OCI-LY7 (cell line): ENCODE measurements at regions not wholly inside any gene's neighbourhood (a gene's known extent, or its start where the extent isn't known, plus 50 kb on each side); places are given as distances from the start of the nearest gene placed in this dataset.

Experiments
- BruUV-seq: library from RNA; stranded (reverse); fragments of 400-500 nt; replicated peaks from 2 replicates; lab custom pipeline; 2021; lab: Mats Ljungman, UMichigan
- CTCF ChIA-PET: fragments of 300-600 bp; sonication (Branson Sonifier 250); formaldehyde crosslinking; loops from one replicate; lab custom pipeline; 2022; ENCODE audit warnings: antibody characterized with exemption; ENCODE audit not compliant: unreplicated experiment; lab: Charles Lee
- POLR2A ChIA-PET: fragments of 300-600 bp; sonication (Branson Sonifier 250); formaldehyde crosslinking; loops from one replicate; lab custom pipeline; 2022; ENCODE audit warnings: antibody characterized with exemption; lab: Charles Lee
- DNase-seq: peaks from one replicate; pipeline ENCODE4 v3.0.0-alpha.2; 2015; ENCODE audit warnings: low spot score
- H2AFZ ChIP-seq: fragments of 200-600 bp; sonication (generic), shearing (Covaris generic); 2 replicates; pipeline ENCODE4 v1.6.1; 2014; ENCODE audit warnings: mild to moderate bottlenecking, antibody characterized with exemption, low read length, moderate library complexity
- H3K27ac ChIP-seq: fragments of 200-600 bp; sonication (generic); 2 replicates; pipeline ENCODE4 v1.5.1; 2014; ENCODE audit warnings: mixed run types, low read depth, mild to moderate bottlenecking, moderate library complexity, low read length, inconsistent platforms; ENCODE audit not compliant: poor library complexity, severe bottlenecking
- H3K36me3 ChIP-seq: fragments of 200-600 bp; sonication (generic); 2 replicates; pipeline ENCODE4 v1.6.1; 2014; ENCODE audit warnings: mild to moderate bottlenecking, antibody characterized with exemption, low read length, moderate library complexity, mixed read lengths; ENCODE audit not compliant: insufficient read depth
- H3K4me1 ChIP-seq: fragments of 200-600 bp; sonication (generic); 2 replicates; pipeline ENCODE4 v1.5.1; 2014; ENCODE audit warnings: mild to moderate bottlenecking, low read length; ENCODE audit not compliant: insufficient read depth, poor library complexity, severe bottlenecking
- H3K4me2 ChIP-seq: fragments of 200-600 bp; sonication (generic); 2 replicates; pipeline ENCODE4 v1.6.1; 2014; ENCODE audit warnings: mild to moderate bottlenecking, low read length
- H3K4me3 ChIP-seq: fragments of 200-600 bp; sonication (generic); 2 replicates; pipeline ENCODE4 v1.5.1; 2014; ENCODE audit warnings: mild to moderate bottlenecking, low read depth, low read length; ENCODE audit not compliant: poor library complexity, severe bottlenecking
- H3K79me2 ChIP-seq: fragments of 200-600 bp; sonication (generic); 2 replicates; pipeline ENCODE4 v1.6.1; 2016; ENCODE audit warnings: low read depth, mild to moderate bottlenecking, low read length, moderate library complexity, mixed read lengths; ENCODE audit not compliant: insufficient read depth
- H3K9me2 ChIP-seq: fragments of 200-600 bp; sonication (generic); 2 replicates; pipeline ENCODE4 v1.6.1; 2016; ENCODE audit warnings: mild to moderate bottlenecking, low read length, mixed read lengths; ENCODE audit not compliant: insufficient read depth
- H3K9me3 ChIP-seq: fragments of 200-600 bp; sonication (generic); 2 replicates; pipeline ENCODE4 v1.6.1; 2014; ENCODE audit warnings: mild to moderate bottlenecking, mixed run types, low read length, mixed read lengths
- H4K20me1 ChIP-seq: fragments of 200-600 bp; sonication (generic); 2 replicates; pipeline ENCODE4 v1.6.1; 2014; ENCODE audit warnings: mild to moderate bottlenecking, antibody characterized with exemption, low read length, moderate library complexity, mixed read lengths; ENCODE audit not compliant: insufficient read depth
- EZH2phosphoT487 ChIP-seq: fragments of 200-600 bp; sonication (generic); IDR thresholded peaks from 2 replicates; pipeline ENCODE4 v1.6.1; 2018; ENCODE audit warnings: low read depth, borderline replicate concordance, mild to moderate bottlenecking, mixed run types, antibody characterized with exemption, low read length, moderate library complexity, mixed read lengths
- intact Hi-C: fragments of 100-400 bp; cut with micrococcal nuclease; formaldehyde crosslinking; loops from one replicate; pipeline ENCODE4 v1.10.0; 2022; ENCODE audit not compliant: unreplicated experiment
- TF ChIP-seq, protein P1 (sequence below): fragments of 200-600 bp; sonication (generic); conservative IDR thresholded peaks from 2 replicates; pipeline ENCODE4 v1.5.1; 2014; ENCODE audit warnings: mild to moderate bottlenecking, antibody characterized with exemption, low read length, moderate library complexity, mixed read lengths

DNA sequence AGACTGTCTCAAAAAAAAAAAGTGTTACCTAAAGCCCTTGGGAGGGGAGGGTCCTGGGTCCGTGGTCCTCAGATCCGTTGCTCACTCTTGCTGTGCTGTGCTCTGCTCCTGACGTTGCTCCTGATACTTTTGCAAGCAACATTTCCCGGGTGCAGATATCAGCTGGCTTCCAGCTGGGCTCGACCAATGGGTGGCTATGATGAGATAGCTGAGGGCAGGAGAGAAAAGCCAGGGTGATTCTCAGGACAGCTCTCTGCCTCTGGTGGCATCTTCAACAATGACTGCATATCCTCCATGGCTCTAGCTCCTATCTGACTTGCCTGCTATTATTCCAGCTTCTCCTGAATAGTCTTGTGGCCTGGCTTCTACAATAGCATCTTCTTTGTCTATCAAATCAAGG lies 134.5 kb downstream of the RPS12 start:
- Histone ChIP-seq H3K4me1 (no peaks in the 10 kb centered on the region), H3K79me2 (no peaks in the 10 kb centered on the region), H3K27ac (no peak overlapping the region), H3K36me3 (no peaks in the 10 kb centered on the region), H3K9me2 (no peaks in the 10 kb centered on the region), H4K20me1 (no peaks in the 10 kb centered on the region), H2AFZ (no peak overlapping the region), H3K9me3 (no peaks in the 10 kb centered on the region), H3K4me3 (no peak overlapping the region), H3K4me2 (no peak overlapping the region)
- BruUV-seq, result no TSS peak
- no peak for TF ChIP-seq EZH2phosphoT487
- TF ChIP-seq, protein P1, sequence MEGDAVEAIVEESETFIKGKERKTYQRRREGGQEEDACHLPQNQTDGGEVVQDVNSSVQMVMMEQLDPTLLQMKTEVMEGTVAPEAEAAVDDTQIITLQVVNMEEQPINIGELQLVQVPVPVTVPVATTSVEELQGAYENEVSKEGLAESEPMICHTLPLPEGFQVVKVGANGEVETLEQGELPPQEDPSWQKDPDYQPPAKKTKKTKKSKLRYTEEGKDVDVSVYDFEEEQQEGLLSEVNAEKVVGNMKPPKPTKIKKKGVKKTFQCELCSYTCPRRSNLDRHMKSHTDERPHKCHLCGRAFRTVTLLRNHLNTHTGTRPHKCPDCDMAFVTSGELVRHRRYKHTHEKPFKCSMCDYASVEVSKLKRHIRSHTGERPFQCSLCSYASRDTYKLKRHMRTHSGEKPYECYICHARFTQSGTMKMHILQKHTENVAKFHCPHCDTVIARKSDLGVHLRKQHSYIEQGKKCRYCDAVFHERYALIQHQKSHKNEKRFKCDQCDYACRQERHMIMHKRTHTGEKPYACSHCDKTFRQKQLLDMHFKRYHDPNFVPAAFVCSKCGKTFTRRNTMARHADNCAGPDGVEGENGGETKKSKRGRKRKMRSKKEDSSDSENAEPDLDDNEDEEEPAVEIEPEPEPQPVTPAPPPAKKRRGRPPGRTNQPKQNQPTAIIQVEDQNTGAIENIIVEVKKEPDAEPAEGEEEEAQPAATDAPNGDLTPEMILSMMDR, result no peak
- CTCF ChIA-PET, result no interaction called here
- intact Hi-C loops, result no loop called here
- DNase-seq, result no peak
- POLR2A ChIA-PET, result interaction anchor here (1.2 kb wide), 1 partner anchor 26 kb away, joined by 6 read pairs; no protein-coding TSS in a partner anchor

DNA sequence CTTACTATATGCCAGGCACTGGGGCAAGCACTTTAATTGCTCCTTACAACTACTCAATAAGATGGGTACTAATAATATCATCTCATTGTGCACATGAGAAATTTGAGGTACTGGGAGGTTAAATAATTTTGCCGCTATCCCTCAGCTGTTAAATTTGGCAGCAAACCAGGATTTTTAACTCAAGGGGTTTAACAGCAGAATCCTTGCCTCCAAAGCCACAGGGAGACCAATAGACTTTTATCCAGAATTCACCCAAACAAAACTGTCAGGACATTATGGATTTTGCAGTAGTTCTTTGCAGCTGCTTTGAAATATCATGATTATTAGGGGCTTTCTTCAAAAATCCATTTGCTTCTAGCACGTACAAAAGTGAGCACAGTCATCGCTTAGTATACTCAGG lies 136.2 kb downstream of the RPS12 start:
- Histone ChIP-seq H2AFZ (no peak overlapping the region), H3K9me3 (no peaks in the 10 kb centered on the region), H4K20me1 (no peaks in the 10 kb centered on the region), H3K27ac (no peak overlapping the region), H3K9me2 (no peaks in the 10 kb centered on the region), H3K4me2 (no peak overlapping the region), H3K79me2 (no peaks in the 10 kb centered on the region), H3K36me3 (no peaks in the 10 kb centered on the region), H3K4me1 (no peaks in the 10 kb centered on the region), H3K4me3 (no peak overlapping the region)
- POLR2A ChIA-PET, result interaction anchor here (0.6 to 1.6 kb wide), 3 partner anchors 25 to 1134 kb away, joined by 3 read pairs; no protein-coding TSS in a partner anchor
- CTCF ChIA-PET, result no interaction called here
- TF ChIP-seq, protein P1, result no peak
- TF ChIP-seq EZH2phosphoT487, result no peak
- intact Hi-C loops, result no loop called here
- no peak for DNase-seq
- BruUV-seq, result no TSS peak

DNA sequence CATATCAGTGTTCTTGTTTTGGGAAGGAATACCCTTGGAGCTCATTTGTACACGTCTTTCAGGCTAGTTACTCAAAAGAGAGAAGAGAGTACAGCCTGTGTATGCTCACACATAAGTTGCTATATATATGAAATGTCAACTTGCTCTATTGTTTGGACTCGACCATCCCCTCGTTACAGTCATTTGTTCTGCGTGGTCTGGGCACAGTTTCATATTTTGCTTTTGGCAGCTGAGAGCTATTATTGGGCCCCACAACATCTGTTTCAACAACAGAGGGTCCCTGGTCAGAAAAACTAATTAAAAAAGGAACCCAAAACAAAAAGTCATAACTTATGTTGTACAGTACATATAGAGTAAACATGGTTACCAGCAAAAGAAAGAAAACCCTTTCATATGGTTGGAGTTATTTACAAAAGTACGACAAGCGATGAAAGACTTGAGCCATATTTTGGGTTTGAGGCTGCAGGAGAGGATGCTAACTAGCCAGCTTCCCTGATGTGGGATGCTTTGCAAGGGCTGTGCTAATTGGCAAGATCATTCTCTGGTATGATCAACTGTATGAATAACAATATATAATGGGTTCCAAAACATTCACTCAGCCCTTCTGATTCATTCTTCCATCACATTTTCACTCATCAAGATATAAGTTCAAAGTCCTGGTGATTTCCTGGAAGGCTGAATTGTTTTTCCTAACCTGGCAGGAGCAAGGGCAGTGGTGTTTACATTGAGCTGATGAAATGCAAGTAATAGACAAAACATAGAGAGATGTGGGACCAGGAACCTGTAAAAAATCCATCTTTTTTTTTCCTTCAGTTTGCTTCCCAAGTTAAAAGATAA lies 137.9 kb downstream of the RPS12 start:
- H3K9me3 ChIP-seq, result no peaks in the 10 kb centered on the region
- no peaks in the 10 kb centered on the region for H4K20me1 ChIP-seq
- BruUV-seq, result no TSS peak
- no peaks in the 10 kb centered on the region for H3K36me3 ChIP-seq
- H3K79me2 ChIP-seq, result no peaks in the 10 kb centered on the region
- H3K27ac ChIP-seq, result no peak overlapping the region
- H3K4me1 ChIP-seq, result no peaks in the 10 kb centered on the region
- no peak overlapping the region for H3K4me2 ChIP-seq
- no peak for DNase-seq
- H3K9me2 ChIP-seq, result no peaks in the 10 kb centered on the region
- intact Hi-C loops, result no loop called here
- H3K4me3 ChIP-seq, result no peak overlapping the region
- ChIA-PET POLR2A (interaction anchor here (1.0 kb wide), 1 partner anchor 11 kb away, joined by 4 read pairs; no protein-coding TSS in a partner anchor), CTCF (no interaction called here)
- no peak overlapping the region for H2AFZ ChIP-seq
- TF ChIP-seq, protein P1, result no peak
- no peak for TF ChIP-seq EZH2phosphoT487
